H1 (cell line): ENCODE measurements at regions not wholly inside any gene's neighbourhood (a gene's known extent, or its start where the extent isn't known, plus 50 kb on each side); places are given as distances from the start of the nearest gene placed in this dataset.

Experiments
- CTCF ChIA-PET: fragments of 300-600 bp; sonication (Branson Sonifier 250); formaldehyde crosslinking; loops from one replicate; lab custom pipeline; 2021; ENCODE audit not compliant: partially characterized antibody; lab: Charles Lee
- POLR2A ChIA-PET: fragments of 300-600 bp; sonication (Branson Sonifier 250); formaldehyde crosslinking; loops from one replicate; lab custom pipeline; 2021; ENCODE audit warnings: inconsistent platforms; ENCODE audit not compliant: partially characterized antibody; lab: Charles Lee
- DNase-seq, 2 experiments: peaks; one replicate each; pipeline versions ENCODE4 v3.0.0 to v3.0.0-alpha.2; 2010 to 2022; ENCODE audit warnings: low spot score in 2 of 2, low read depth in 1 of 2, mixed read lengths in 1 of 2
- FAIRE-seq: peaks from 2 replicates; lab custom pipeline; 2011; peaks lifted over from hg19 to GRCh38; lab: Jason Lieb, UNC
- H2AFZ ChIP-seq: 2 replicates; pipeline ENCODE4 v1.8.1; 2012; ENCODE audit warnings: low read length, inconsistent platforms
- H2AK5ac ChIP-seq: 2 replicates; pipeline ENCODE4 v1.6.1; 2013; ENCODE audit warnings: low read depth, low read length
- H2BK120ac ChIP-seq: replicated peaks from 2 replicates; pipeline ENCODE3; 2013; ENCODE audit warnings: low read depth, low read length, inconsistent platforms
- H2BK12ac ChIP-seq: 2 replicates; pipeline ENCODE4 v1.6.1; 2013; ENCODE audit warnings: low read depth, low read length
- H2BK15ac ChIP-seq: 2 replicates; pipeline ENCODE4 v1.6.1; 2013; ENCODE audit warnings: low read length
- H2BK20ac ChIP-seq: 2 replicates; pipeline ENCODE4 v1.6.1; 2013; ENCODE audit warnings: low read length
- H2BK5ac ChIP-seq: 2 replicates; pipeline ENCODE4 v1.6.1; 2013; ENCODE audit warnings: low read depth, low read length
- H3K14ac ChIP-seq: 2 replicates; pipeline ENCODE4 v1.6.1; 2013; ENCODE audit warnings: inconsistent platforms; ENCODE audit not compliant: insufficient read length
- H3K18ac ChIP-seq: 2 replicates; pipeline ENCODE4 v1.6.1; 2013; ENCODE audit warnings: low read length; ENCODE audit errors: extremely low read depth
- H3K23ac ChIP-seq: 2 replicates; pipeline ENCODE4 v1.6.1; 2013; ENCODE audit warnings: inconsistent platforms; ENCODE audit not compliant: insufficient read length
- H3K23me2 ChIP-seq: 2 replicates; pipeline ENCODE4 v1.6.1; 2013; ENCODE audit warnings: low read depth, low read length
- H3K27ac ChIP-seq: 2 replicates; pipeline ENCODE4 v1.6.1; 2011; ENCODE audit warnings: low read depth, low read length, inconsistent platforms
- H3K27me3 ChIP-seq, 4 experiments: replicated peaks in 1 of 4; 1 replicate in 1 of 4; 2 replicates in 3 of 4; pipeline versions ENCODE4 v1.6.1 to v1.8.1; 2011 to 2013; ENCODE audit warnings: low read length in 3 of 4, mild to moderate bottlenecking in 3 of 4, inconsistent platforms in 2 of 4, mixed read lengths in 2 of 4, moderate library complexity in 1 of 4; ENCODE audit not compliant: control insufficient read depth in 3 of 4, insufficient read depth in 3 of 4; ENCODE audit errors: extremely low read depth in 1 of 4
- H3K36me3 ChIP-seq, 4 experiments: 2 replicates each; pipeline versions ENCODE4 v1.6.1 to v1.8.1; 2011 to 2013; ENCODE audit warnings: mild to moderate bottlenecking in 4 of 4, low read length in 3 of 4, moderate library complexity in 2 of 4, control low read depth in 1 of 4, inconsistent platforms in 1 of 4; ENCODE audit not compliant: insufficient read depth in 4 of 4, control insufficient read depth in 2 of 4
- H3K4ac ChIP-seq: replicated peaks from 2 replicates; pipeline ENCODE3; 2013; ENCODE audit warnings: low read length, low read depth, mixed read lengths, inconsistent platforms; ENCODE audit not compliant: insufficient read length
- H3K4me1 ChIP-seq, 4 experiments: replicated peaks in 1 of 4; 1 replicate in 1 of 4; 2 replicates in 3 of 4; pipeline versions ENCODE4 v1.6.1 to v1.8.1; 2011 to 2013; ENCODE audit warnings: low read length in 3 of 4, inconsistent platforms in 2 of 4, mixed read lengths in 1 of 4; ENCODE audit not compliant: insufficient read depth in 4 of 4, control insufficient read depth in 3 of 4
- H3K4me2 ChIP-seq, 2 experiments: 2 replicates each; pipeline versions ENCODE4 v1.6.1 to v1.8.1; 2011 to 2013; ENCODE audit warnings: low read depth in 2 of 2, low read length in 2 of 2, control low read depth in 1 of 2, inconsistent platforms in 1 of 2, mild to moderate bottlenecking in 1 of 2; ENCODE audit not compliant: insufficient read depth in 1 of 2
- H3K4me3 ChIP-seq, 4 experiments: fragments of 200-600, 300-600 bp in 1 of 4; sonication (generic), shearing (Covaris generic), sonication (Bioruptor Twin) in 1 of 4; 2 replicates each; pipeline versions ENCODE4 v1.5.1 to v1.8.1; 2011 to 2016; ENCODE audit warnings: low read length in 4 of 4, low read depth in 3 of 4, control low read depth in 2 of 4, inconsistent platforms in 2 of 4, mild to moderate bottlenecking in 2 of 4, mixed read lengths in 1 of 4, moderate library complexity in 1 of 4; ENCODE audit not compliant: insufficient read depth in 2 of 4; ENCODE audit errors: extremely low read depth in 1 of 4
- H3K56ac ChIP-seq: replicated peaks from 2 replicates; pipeline ENCODE3; 2013; ENCODE audit warnings: low read depth, mild to moderate bottlenecking, mixed read lengths, low read length, inconsistent platforms; ENCODE audit not compliant: insufficient read length
- H3K79me1 ChIP-seq: 2 replicates; pipeline ENCODE4 v1.6.1; 2013; ENCODE audit warnings: low read depth, low read length, control low read depth
- H3K79me2 ChIP-seq, 2 experiments: 2 replicates each; pipeline versions ENCODE4 v1.6.1 to v1.8.1; 2012 to 2013; ENCODE audit warnings: low read length in 2 of 2, mild to moderate bottlenecking in 2 of 2, inconsistent platforms in 1 of 2; ENCODE audit not compliant: insufficient read depth in 2 of 2, control insufficient read depth in 1 of 2
- H3K9ac ChIP-seq, 4 experiments: replicated peaks in 1 of 4; 1 replicate in 1 of 4; 2 replicates in 3 of 4; pipeline versions ENCODE4 v1.6.1 to v1.8.1; 2011 to 2013; ENCODE audit warnings: low read depth in 3 of 4, low read length in 3 of 4, control low read depth in 2 of 4, mild to moderate bottlenecking in 2 of 4, moderate library complexity in 2 of 4, inconsistent platforms in 1 of 4; ENCODE audit errors: extremely low read depth in 1 of 4
- H3K9me3 ChIP-seq, 2 experiments: 2 replicates each; pipeline versions ENCODE4 v1.6.1 to v1.8.1; 2012 to 2013; ENCODE audit warnings: mild to moderate bottlenecking in 2 of 2, moderate library complexity in 2 of 2, control low read depth in 1 of 2, inconsistent platforms in 1 of 2, low read depth in 1 of 2, low read length in 1 of 2, mixed read lengths in 1 of 2; ENCODE audit not compliant: insufficient read depth in 2 of 2
- H4K20me1 ChIP-seq, 2 experiments: replicated peaks in 1 of 2; 2 replicates each; pipeline versions ENCODE3 to v1.8.1; 2011 to 2013; ENCODE audit warnings: inconsistent platforms in 2 of 2, low read length in 2 of 2, mild to moderate bottlenecking in 1 of 2; ENCODE audit not compliant: insufficient read depth in 2 of 2, control insufficient read depth in 1 of 2
- H4K5ac ChIP-seq: 2 replicates; pipeline ENCODE4 v1.6.1; 2013; ENCODE audit warnings: low read length, low read depth, mixed read lengths, inconsistent platforms; ENCODE audit not compliant: insufficient read length
- H4K8ac ChIP-seq: 2 replicates; pipeline ENCODE4 v1.8.0; 2013; ENCODE audit warnings: mild to moderate bottlenecking, moderate library complexity, low read length, inconsistent platforms; ENCODE audit not compliant: insufficient read depth; ENCODE audit errors: extremely low read depth
- H4K91ac ChIP-seq: replicated peaks from 2 replicates; pipeline ENCODE3; 2013; ENCODE audit warnings: low read length, mixed read lengths, inconsistent platforms; ENCODE audit not compliant: insufficient read length
- BACH1 ChIP-seq: IDR thresholded peaks from 2 replicates; pipeline ENCODE4 v1.6.1; 2012; ENCODE audit warnings: low read length, improper control_type of control experiment
- CREB1 ChIP-seq: IDR thresholded peaks from 2 replicates; pipeline ENCODE4 v1.6.1; 2012; ENCODE audit warnings: inconsistent platforms
- EZH2 ChIP-seq: fragments of 200-600 bp; sonication (generic); IDR thresholded peaks from 2 replicates; pipeline ENCODE4 v1.7.1; 2012; ENCODE audit warnings: low read depth, mild to moderate bottlenecking, moderate library complexity, low read length, inconsistent platforms; ENCODE audit not compliant: severe bottlenecking
- PHF8 ChIP-seq: fragments of 200-600 bp; sonication (generic); conservative IDR thresholded peaks from 2 replicates; pipeline ENCODE4 v1.7.1; 2012; ENCODE audit warnings: low read depth, mild to moderate bottlenecking, inconsistent platforms, low read length, moderate library complexity
- USF2 ChIP-seq: IDR thresholded peaks from 2 replicates; pipeline ENCODE4 v1.6.1; 2011; ENCODE audit warnings: low read length, improper control_type of control experiment
- WGBS, 2 experiments: shearing (Covaris generic) in 1 of 2; methylation state at CpG; one replicate each; pipeline versions ENCODE4 v1.1.6 to v1.1.7; 2013 to 2015; ENCODE audit warnings: low lambda C conversion rate in 2 of 2, mixed read lengths in 2 of 2, inconsistent platforms in 1 of 2, low coverage in 1 of 2, missing lambda C conversion rate in 1 of 2; ENCODE audit not compliant: insufficient replicate concordance in 2 of 2, insufficient coverage in 1 of 2, insufficient read length in 1 of 2; ENCODE audit errors: extremely low coverage in 1 of 2, missing lambda C conversion rate in 1 of 2; 5-methylcytosine and 5-hydroxymethylcytosine counted together

GRCh38 chr14:66420251-66421006, 65.7 kb upstream of the CCDC196 start:
- Histone ChIP-seq H2BK15ac (no peak overlapping the region), H2BK12ac (no peak overlapping the region), H4K8ac (no peak overlapping the region), H3K4me3 (no peak overlapping the region), H2AK5ac (no peak overlapping the region), H3K9ac (no peak overlapping the region), H3K4me2 (no peak overlapping the region), H3K79me2 (no peaks in the 10 kb centered on the region), H3K27ac (no peak overlapping the region), H4K20me1 (no peaks in the 10 kb centered on the region), H2BK20ac (no peak overlapping the region), H4K91ac (no peak overlapping the region), H3K27me3 (no peaks in the 10 kb centered on the region), H3K79me1 (no peaks in the 10 kb centered on the region), H3K14ac (no peak overlapping the region), H3K36me3 (no peaks in the 10 kb centered on the region), H3K23ac (no peak overlapping the region), H2BK5ac (no peak overlapping the region), H4K5ac (no peak overlapping the region), H2AFZ (no peak overlapping the region), H2BK120ac (no peak overlapping the region), H3K23me2 (no peaks in the 10 kb centered on the region), H3K18ac (no peak overlapping the region), H3K56ac (no peak overlapping the region), H3K9me3 (no peaks in the 10 kb centered on the region), H3K4me1 (no peaks in the 10 kb centered on the region), H3K4ac (no peak overlapping the region)
- ChIA-PET CTCF (interaction anchor here (2.1 kb wide), 1 partner anchor 17 kb away, joined by 6 read pairs; no protein-coding TSS in a partner anchor), POLR2A (no interaction called here)
- FAIRE-seq = no peak
- TF ChIP-seq EZH2 (no peak), BACH1 (no peak), CREB1 (no peak), PHF8 (no peak), USF2 (no peak)
- WGBS, 2 experiments = 85% methylated on average over 2 of the region's 2 CpGs; no CpG with 5 or more reads in 1 of the 2 experiments
- no peak for DNase-seq
